HG03175 (cell line): ENCODE measurements at regions not wholly inside any gene's neighbourhood (a gene's known extent, or its start where the extent isn't known, plus 50 kb on each side); places are given as distances from the start of the nearest gene placed in this dataset.
"Not testable (repeated sequence)": the region's sequence is repeated elsewhere in the genome, so short reads cannot be mapped to it uniquely, and the experiment has no call there.

Experiments
- ATAC-seq: cut with Tn5 transposase; IDR thresholded peaks from one replicate; pipeline ENCODE4 v1.9.1; 2021; ENCODE audit warnings: mild to moderate bottlenecking, moderate library complexity; ENCODE audit not compliant: unreplicated experiment

- not testable (repeated sequence) for ATAC-seq
Measured at GRCh38 chr9:97182532-97182931, 124.9 kb upstream of the CCDC180 start.

GRCh38 chr9:97179616-97180015 lies 127.8 kb upstream of the CCDC180 start:
- no peak for ATAC-seq

- ATAC-seq, result no peak
Measured at GRCh38 chr9:97176206-97176605, 131.3 kb upstream of the CCDC180 start.

DNA sequence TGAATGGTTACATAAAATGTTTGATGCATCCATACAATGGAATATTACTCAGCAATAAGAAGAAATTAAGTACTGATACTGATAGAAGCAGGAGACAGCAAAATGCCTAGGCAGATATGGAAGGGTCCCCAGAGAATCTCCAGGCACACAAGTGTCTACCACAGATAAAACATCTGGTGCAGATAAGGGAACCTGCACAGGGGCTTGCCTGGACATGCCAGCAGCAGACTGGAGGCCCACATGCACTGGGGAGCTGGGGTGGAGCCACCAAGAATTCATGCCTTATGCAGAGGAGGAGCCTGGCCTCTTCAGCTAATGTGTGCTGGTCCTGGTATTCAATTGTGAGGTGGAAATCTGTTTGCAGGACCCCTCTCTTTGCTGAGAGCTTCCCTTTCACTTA lies 129.2 kb upstream of the CTSV start:
- not testable (repeated sequence) for ATAC-seq

- not testable (repeated sequence) for ATAC-seq
Measured at GRCh38 chr9:97166496-97167138, 127.7 kb upstream of the CTSV start.

GRCh38 chr9:97160255-97160654 lies 121.3 kb upstream of the CTSV start:
- no peak for ATAC-seq

DNA sequence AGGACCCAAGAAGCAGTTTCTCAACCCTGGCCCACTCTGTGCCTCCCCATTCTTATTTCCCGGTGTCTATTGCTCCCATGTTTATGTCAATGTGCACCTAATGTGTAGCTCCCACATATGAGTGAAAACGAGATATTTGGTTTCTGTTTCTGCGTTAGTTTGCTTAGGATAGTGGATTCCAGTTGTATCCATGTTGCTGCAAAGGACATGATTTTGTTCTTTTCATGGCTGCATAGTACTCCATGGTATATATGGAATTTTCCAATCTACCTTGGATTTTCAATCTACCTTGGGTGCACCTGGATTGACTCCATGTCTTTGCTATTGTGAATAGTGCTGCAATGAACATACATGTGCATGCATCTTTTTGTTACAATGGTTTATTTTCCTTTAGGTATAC lies 119.8 kb upstream of the CTSV start:
- not testable (repeated sequence) for ATAC-seq

DNA sequence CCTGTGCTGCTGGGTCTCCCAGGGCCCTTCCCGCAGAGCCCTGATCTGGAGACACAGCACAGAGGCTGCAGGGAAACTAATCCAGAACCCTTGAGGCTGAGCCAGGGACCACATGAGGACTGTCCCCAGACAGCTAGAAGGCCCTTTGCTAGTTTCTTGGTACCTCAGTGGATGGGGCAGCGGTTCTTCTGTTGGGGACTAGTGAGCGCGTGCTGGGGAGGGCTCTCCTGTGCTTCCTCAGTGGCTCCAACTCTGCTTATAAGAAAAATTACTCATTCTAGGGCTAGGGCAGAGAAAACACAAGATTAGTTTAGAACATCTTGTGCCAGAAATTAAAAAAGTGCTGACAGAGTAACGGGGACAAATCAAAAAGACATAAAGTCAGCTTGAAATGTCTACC lies 116.5 kb upstream of the CTSV start:
- ATAC-seq, result not testable (repeated sequence)

DNA sequence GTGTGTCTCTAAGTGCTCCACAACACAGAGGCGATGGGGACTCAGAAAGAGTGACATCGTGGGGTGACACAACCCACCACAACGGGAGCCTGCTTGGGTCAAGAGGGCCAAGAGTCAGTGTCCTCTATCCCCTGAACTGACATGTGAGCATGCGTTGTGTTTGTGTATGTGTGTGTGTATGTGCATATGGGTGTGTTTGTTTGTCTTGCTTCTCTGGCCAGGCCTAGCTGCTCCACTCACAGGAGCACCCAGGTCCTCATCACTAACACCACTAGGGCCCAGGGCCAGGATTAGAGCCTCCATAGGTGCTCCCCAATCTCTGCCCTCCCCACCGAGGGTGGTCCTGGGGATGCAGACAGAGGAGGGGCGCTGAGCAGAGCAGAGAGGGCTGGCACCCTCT lies 115.0 kb upstream of the CTSV start:
- no peak for ATAC-seq

- not testable (repeated sequence) for ATAC-seq
Measured at GRCh38 chr9:97153160-97153559, 114.2 kb upstream of the CTSV start.

GRCh38 chr9:97150471-97150870 lies 111.5 kb upstream of the CTSV start:
- ATAC-seq, result not testable (repeated sequence)

DNA sequence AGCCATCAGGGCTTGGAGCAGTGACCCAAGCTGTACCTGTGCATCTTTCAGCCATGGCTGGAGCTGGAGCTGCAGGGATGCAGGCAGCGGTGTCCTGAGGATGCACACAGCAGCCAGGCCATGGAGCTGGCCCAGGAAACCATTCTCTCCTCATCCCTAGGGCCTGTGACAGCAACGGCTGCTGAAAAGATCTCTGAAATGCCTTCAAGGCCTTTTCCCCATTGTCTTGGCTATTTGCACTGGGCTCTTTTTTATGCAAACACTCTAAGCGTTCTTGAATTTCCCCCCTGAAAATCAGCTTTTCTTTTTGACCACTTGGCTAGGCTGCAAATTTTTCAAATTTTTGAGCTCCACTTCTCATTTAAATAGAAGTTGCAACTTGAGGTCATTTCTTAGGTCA lies 109.5 kb upstream of the CTSV start:
- not testable (repeated sequence) for ATAC-seq

DNA sequence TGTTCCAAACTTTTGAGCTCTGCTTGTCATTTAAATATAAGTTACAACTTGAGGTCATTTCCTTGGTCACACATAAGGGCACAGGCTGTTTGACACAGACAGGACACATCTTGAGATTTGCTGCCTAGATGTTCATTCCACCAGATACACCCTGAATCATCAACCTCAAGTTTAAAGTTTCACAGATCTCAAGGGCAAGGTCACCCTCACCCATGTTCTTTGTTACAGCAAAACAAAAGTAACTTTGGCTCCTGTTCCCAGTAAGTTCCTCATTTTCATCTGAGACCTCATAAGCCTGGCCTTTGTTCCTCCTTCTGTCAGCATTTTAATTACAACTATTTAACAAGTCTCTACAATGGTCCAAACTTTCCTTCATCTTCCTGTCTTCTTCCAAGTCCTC lies 106.7 kb upstream of the CTSV start:
- ATAC-seq, result not testable (repeated sequence)

- ATAC-seq, result no peak
Measured at GRCh38 chr9:97140566-97140965, 101.6 kb upstream of the CTSV start.

DNA sequence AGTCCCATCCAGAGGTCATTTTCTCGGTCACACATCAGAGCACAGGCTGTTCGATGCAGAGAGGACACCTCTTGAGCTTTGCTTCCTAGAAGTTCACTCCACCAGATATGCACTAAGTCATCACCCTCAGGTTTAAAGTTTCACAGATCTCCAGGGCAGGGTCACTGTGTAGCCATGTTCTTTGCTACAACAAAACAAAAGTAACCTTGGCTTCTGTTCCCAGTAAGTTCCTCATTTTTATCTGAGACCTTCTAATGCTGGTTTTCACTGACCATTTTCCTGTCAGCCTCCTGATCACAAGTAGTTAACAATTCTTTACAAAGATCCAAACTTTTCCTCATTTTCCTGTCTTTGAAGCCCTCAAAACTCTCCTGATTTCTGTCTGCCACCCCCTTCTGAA lies 97.5 kb upstream of the CTSV start:
- ATAC-seq, result no peak

DNA sequence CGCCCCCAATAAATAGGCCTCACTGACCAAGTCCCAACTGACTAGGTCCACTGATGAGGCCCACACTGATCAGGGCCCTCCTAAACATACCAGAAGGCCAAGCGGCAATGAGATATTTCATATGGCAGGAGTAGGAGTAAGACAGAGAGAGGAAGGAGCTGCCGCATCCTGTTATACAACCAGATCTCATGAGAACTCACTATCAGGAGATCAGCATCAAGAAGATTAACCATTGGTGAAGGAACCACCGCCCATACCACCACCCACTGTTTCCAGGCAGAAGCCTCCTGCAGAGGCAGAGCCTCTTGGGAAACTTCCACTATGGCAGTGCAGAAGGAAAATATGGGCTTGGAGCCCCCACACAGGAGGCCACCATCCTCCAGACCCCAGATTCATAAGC lies 95.0 kb upstream of the CTSV start:
- ATAC-seq, result not testable (repeated sequence)

DNA sequence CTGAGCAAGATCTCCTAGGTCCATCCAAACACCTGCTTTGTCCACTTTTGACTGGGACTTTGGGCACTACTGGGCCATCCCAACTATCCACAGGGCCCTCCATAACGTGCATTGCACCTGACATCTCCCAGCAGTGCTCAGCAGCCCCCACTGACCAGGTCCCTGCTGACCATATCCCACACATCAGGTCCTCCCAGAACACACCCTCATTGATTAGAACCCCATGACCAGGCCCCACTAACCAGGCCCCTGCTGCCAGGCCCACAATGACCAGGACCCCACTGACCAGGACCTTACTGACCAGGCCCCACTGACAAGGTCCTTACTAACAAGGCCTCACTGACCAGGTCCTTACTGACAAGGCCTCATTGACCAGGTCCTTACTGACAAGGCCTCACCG lies 93.9 kb upstream of the CTSV start:
- ATAC-seq, result no peak

GRCh38 chr9:97130864-97131263 lies 91.9 kb upstream of the CTSV start:
- not testable (repeated sequence) for ATAC-seq

DNA sequence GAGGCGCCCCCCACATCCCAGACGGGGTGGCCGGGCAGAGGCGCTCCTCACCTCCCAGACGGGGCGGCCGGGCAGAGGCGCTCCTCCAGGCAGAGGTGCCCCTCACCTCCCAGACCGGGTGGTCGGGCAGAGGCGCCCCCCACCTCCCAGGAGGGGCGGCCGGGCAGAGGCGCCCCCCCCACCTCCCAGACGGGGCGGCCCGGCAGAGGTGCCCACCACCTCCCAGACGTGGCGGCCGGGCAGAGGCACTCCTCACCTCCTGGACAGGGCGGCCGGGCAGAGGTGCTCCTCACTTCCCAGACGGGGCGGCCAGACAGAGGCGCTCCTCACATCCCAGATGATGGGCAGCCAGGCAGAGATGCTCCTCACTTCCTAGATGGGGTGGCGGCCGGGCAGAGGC lies 91.4 kb upstream of the CTSV start:
- ATAC-seq, result not testable (repeated sequence)

GRCh38 chr9:97128919-97129318 lies 90.0 kb upstream of the CTSV start:
- ATAC-seq, result no peak

- no peak for ATAC-seq
Measured at GRCh38 chr9:97124256-97124655, 85.3 kb upstream of the CTSV start.

GRCh38 chr9:97110696-97111095 lies 71.8 kb upstream of the CTSV start:
- no peak for ATAC-seq

DNA sequence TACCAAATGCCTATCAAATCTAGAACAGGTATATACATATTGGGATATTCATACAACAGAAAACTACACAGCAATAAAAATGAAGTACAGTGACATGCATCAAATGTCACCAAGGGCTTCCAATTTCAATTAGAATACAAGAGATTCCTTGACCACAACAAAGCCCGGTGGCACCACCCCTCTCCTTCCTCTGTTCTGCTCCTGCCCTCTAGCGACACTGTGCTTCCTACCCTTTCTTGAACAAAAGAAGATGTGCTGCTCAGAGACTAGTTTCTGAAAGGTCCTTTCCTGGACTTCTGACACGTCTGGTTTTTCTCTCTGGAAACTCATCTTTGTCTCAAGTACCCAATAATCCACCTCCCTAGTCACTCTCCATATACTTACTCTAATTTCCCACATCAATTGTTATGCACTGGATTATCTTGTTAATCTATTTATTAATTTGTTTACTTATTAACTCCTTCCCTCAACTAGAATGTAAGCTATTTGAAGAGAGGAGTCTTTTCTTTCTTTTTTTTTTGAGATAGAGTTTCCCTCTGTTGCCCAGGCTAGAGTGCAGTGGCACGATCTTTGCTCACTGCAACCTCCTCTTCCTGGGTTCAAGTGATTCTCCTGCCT lies 70.4 kb upstream of the CTSV start:
- no peak for ATAC-seq
